Thymus (tissue), 11 donors: ENCODE measurements at regions not wholly inside any gene's neighbourhood (a gene's known extent, or its start where the extent isn't known, plus 50 kb on each side); places are given as distances from the start of the nearest gene placed in this dataset.
A peak's percentile ranks its signal among the peaks of the same experiment; 100 is the strongest.

Experiments used
- DNase-seq, 9 donors: peaks; one replicate each; pipeline ENCODE4 v3.0.0-alpha.2; 2013; ENCODE audit warnings: low spot score in 9 of 9, low read depth in 6 of 9, missing footprints in 1 of 9
- H3K27ac ChIP-seq, 2 donors: one replicate each; pipeline ENCODE4 v1.5.1; 2013; ENCODE audit warnings: control low read depth in 1 of 2, low read depth in 1 of 2, low read length in 1 of 2, mild to moderate bottlenecking in 1 of 2, moderate library complexity in 1 of 2
- H3K27me3 ChIP-seq, 2 donors: one replicate each; pipeline ENCODE4 v1.5.1; 2013; ENCODE audit warnings: low read length in 1 of 2; ENCODE audit not compliant: control insufficient read depth in 2 of 2, insufficient read depth in 1 of 2
- H3K36me3 ChIP-seq, 2 donors: one replicate each; pipeline ENCODE4 v1.5.1; 2013; ENCODE audit warnings: low read length in 1 of 2, mild to moderate bottlenecking in 1 of 2, moderate library complexity in 1 of 2; ENCODE audit not compliant: control insufficient read depth in 2 of 2, insufficient read depth in 2 of 2
- H3K4me1 ChIP-seq, 2 donors: one replicate each; pipeline ENCODE4 v1.5.1; 2013; ENCODE audit warnings: low read length in 2 of 2; ENCODE audit not compliant: control insufficient read depth in 2 of 2, insufficient read depth in 2 of 2
- H3K4me3 ChIP-seq, 2 donors: one replicate each; pipeline ENCODE4 v1.5.1; 2013; ENCODE audit warnings: low read length in 2 of 2, control low read depth in 1 of 2, mild to moderate bottlenecking in 1 of 2
- H3K9me3 ChIP-seq, 2 donors: one replicate each; pipeline ENCODE4 v1.5.1; 2013; ENCODE audit warnings: low read length in 1 of 2, mild to moderate bottlenecking in 1 of 2; ENCODE audit not compliant: control insufficient read depth in 2 of 2, insufficient read depth in 1 of 2
- WGBS: extraction: QIAGEN DNeasy Blood & Tissue Kit; methylation state at CpG from one replicate; pipeline ENCODE4 v1.1.7; 2013; 5-methylcytosine and 5-hydroxymethylcytosine counted together
- donor health status: healthy.

DNA sequence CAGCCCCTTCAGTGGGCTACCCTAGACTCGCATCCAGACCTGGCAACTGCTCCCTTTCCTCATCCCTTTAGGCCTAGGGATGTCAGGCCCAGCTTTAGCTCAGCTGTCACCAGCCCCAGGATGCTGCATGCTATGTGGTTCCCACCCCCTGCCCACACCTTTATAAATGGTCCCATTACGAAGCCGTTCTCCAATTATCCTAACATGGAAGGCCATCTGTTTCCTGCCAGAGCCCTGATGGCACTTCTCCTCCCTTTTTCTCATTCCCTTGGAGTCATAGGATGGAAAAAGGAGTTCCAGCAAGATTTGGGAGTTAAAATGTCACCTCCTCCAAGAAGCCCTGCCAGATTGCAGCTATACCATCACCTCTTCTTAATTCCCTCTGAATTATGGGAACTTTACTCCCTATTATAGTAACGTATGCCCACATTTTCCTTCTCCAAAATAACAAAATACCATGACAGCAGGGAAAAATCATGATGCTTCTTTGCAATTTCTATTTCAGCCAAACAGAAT is 205.0 kb upstream of the GRIK3 start:
- Histone ChIP-seq H3K9me3 (no peaks in the 10 kb centered on the region), H3K4me3 (no peak overlapping the region), H3K27me3 (peaks cover 0 to 2% of the 10 kb centered on the region in 2 donors), H3K36me3 (no peaks in the 10 kb centered on the region), H3K27ac (no peak overlapping the region), H3K4me1 (no peaks in the 10 kb centered on the region)
- 65% methylated on average over 4 of the region's 4 CpGs for WGBS
- no peak for DNase-seq

DNA sequence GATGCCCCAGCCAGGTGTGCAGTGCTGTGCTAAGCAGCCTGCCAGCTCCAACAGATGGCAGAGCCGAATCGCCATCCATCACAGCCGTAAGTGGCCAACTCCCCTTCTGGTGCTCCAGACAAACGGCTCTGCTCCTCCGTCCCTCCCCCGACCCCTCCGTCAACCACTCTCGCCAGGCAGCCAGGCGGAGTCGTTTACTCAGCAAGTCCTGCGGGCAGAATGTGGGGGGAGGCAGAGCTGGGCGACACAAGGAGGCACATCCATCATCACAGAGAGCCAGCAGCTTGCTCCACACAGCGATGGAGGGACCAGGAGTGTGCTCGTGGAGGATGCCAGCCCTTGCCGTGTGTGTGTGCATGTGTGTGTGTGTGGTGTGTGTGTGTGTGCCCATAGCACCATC is 206.6 kb upstream of the GRIK3 start:
- H3K4me3 ChIP-seq: no peak overlapping the region
- 49% methylated on average over 15 of the region's 15 CpGs for whole genome bisulfite sequencing
- DNase-seq: no peak
- H3K9me3 ChIP-seq: no peaks in the 10 kb centered on the region
- peaks cover 0 to 2% of the 10 kb centered on the region in 2 donors for H3K27me3 ChIP-seq
- no peak overlapping the region for H3K27ac ChIP-seq
- no peaks in the 10 kb centered on the region for H3K36me3 ChIP-seq
- no peaks in the 10 kb centered on the region for H3K4me1 ChIP-seq

DNA sequence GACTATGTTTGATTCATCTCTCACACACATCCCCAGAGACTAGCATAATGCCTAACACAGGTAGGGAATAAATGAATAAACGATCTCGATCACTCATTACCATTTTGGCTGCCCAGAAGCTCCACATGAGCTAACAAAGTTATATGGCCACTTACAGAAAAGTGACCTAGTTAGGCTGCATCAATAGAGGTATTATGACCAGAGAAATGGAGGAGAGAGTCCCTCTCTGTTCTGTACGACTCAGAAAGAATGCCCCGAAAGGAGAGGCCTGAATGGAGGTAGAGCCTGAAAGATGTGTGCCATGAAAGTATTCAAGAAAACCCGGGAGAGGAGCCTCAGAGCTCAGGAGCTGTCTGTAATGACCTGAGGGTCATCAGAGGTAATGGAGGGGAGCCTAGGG is 208.2 kb upstream of the GRIK3 start:
- Histone ChIP-seq H3K4me1 (no peaks in the 10 kb centered on the region), H3K27me3 (peaks cover 0 to 2% of the 10 kb centered on the region in 2 donors), H3K4me3 (no peak overlapping the region), H3K9me3 (no peaks in the 10 kb centered on the region), H3K36me3 (no peaks in the 10 kb centered on the region), H3K27ac (no peak overlapping the region)
- WGBS: 67% methylated on average over 5 of the region's 5 CpGs
- no peak for DNase-seq

DNA sequence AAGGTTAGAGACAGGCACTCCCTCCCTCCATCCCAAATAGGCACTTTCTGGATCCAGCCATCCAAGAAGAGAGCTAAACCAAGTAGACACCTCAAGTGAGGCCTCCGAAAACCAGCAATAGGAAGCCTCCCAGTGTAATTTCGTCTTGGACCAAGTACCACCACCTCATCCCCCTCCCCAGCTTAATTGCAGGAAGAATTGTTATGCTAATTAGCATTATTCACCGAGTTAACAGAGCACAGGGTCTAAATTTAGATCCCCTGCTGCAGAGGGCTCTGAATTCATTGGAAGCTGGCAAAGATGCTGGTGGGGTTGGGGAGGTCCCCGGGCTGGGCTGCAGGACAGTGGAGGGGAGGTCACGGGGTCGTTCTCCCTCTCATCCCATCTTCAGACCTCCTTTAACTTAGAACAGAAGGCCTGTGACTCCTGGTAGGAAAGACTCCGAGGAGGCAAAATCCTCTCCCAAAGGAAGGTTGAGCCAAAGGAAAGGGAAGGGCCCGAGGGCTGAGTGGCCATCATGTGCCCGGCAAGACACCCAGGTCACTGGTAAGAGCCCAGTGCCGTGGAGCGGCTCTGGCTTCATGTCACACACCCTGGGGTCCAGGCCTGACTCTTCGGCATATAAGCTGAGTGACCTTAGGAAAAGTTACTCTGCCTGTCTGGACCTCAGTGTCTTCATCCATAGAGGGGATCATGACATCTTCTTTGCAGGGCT is 209.2 kb upstream of the GRIK3 start:
- Histone ChIP-seq H3K27me3 (peaks cover 0 to 2% of the 10 kb centered on the region in 2 donors), H3K4me1 (no peaks in the 10 kb centered on the region), H3K4me3 (no peak overlapping the region), H3K9me3 (no peaks in the 10 kb centered on the region), H3K27ac (no peak overlapping the region), H3K36me3 (no peaks in the 10 kb centered on the region)
- DNase-seq: no peak
- 66% methylated on average over 12 of the region's 12 CpGs for WGBS

DNA sequence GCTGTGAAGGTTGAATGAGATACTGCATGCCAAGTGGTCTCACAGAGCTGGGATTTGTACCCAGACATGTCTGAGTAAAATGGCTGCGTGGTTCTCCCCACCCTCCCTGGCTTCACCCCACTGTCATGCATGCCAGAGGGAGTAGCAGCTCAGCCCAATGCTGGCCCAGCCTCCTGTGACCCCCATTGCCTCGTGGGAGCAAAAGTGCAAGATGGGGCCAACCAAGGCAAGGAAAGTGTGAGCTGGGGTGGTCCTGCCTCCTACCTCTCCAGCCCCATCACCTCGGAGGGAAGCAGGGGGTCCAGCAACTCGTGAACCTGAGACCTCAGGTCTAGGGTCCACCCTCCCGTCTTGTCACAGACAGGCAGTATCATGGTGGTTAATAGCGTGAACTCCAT is 209.8 kb upstream of the GRIK3 start:
- no peak for DNase-seq
- H3K4me1 ChIP-seq: no peaks in the 10 kb centered on the region
- H3K27me3 ChIP-seq: peaks cover 0 to 2% of the 10 kb centered on the region in 2 donors
- no peaks in the 10 kb centered on the region for H3K36me3 ChIP-seq
- WGBS: 85% methylated on average over 6 of the region's 6 CpGs
- no peaks in the 10 kb centered on the region for H3K9me3 ChIP-seq
- H3K27ac ChIP-seq: no peak overlapping the region
- no peak overlapping the region for H3K4me3 ChIP-seq

DNA sequence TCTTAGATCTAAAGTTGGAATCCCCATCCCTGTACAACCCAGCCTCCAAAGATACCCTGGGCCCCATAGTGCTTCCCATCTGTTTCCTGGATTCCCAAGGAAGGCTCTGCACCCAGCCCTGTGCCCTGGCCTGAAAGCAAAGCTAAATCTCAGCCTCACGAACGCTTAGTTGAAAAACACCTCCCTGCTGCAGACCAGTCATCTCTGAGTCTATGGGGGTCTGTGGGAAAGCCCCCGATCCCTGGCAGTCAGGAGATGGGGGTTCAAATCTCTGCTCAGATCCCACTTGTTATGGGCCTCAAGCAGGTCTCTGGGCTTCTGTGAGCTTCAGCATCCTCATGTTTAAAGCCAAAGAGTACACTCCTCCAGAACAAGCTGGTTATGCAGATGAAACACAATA is 210.5 kb upstream of the GRIK3 start:
- no peaks in the 10 kb centered on the region for H3K9me3 ChIP-seq
- DNase-seq: no peak
- H3K4me3 ChIP-seq: no peak overlapping the region
- no peak overlapping the region for H3K27ac ChIP-seq
- no peaks in the 10 kb centered on the region for H3K4me1 ChIP-seq
- no peaks in the 10 kb centered on the region for H3K36me3 ChIP-seq
- WGBS: 83% methylated on average over 3 of the region's 3 CpGs
- peaks cover 0 to 2% of the 10 kb centered on the region in 2 donors for H3K27me3 ChIP-seq

DNA sequence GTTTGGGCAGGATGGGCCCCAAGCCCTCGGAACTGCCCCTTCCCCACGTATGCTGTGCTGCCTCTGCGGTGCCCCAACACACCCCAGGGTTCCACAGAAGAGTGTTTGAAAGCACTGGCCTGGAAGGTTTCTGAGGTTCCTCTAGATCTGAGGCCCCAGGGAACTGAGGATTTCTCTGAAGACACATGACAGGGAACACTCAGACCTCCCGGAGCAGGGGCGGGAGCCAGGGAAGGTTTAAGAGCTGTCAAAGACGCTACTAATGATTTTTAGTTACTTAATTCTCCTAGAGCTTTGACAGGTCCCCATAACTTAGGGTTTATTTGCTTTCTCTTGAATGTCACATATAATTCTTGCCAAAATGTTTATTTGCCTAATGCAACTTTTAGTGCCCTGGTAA is 212.3 kb upstream of the GRIK3 start:
- Histone ChIP-seq H3K36me3 (no peaks in the 10 kb centered on the region), H3K27me3 (no peaks in the 10 kb centered on the region), H3K27ac (no peak overlapping the region), H3K9me3 (no peaks in the 10 kb centered on the region), H3K4me1 (no peaks in the 10 kb centered on the region), H3K4me3 (no peak overlapping the region)
- DNase-seq: no peak
- 78% methylated on average over 6 of the region's 6 CpGs for WGBS

DNA sequence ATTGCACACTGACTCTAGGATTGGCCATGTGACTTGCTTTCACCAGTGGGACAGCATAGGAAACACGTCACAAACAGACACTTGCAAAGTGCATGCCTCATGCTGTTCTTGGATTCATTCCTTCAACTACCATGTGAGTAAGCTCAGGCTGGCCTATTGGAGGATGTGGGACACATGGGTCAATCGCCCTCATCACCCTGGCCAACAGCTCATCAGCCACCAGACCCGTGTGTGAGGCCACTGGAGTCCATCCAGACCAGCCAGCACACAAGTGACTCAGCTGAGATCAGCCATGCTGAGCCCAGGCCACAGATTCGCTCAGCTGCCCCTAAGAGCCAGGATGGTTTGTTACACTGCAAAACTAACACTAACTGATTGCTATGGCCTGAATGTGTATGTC is 216.1 kb upstream of the GRIK3 start:
- no peak for DNase-seq
- H3K27me3 ChIP-seq: peaks cover 0 to 3% of the 10 kb centered on the region in 2 donors
- H3K4me3 ChIP-seq: no peak overlapping the region
- H3K4me1 ChIP-seq: no peaks in the 10 kb centered on the region
- 66% methylated on average over 4 of the region's 4 CpGs for WGBS
- no peaks in the 10 kb centered on the region for H3K9me3 ChIP-seq
- H3K27ac ChIP-seq: no peak overlapping the region
- H3K36me3 ChIP-seq: no peaks in the 10 kb centered on the region

DNA sequence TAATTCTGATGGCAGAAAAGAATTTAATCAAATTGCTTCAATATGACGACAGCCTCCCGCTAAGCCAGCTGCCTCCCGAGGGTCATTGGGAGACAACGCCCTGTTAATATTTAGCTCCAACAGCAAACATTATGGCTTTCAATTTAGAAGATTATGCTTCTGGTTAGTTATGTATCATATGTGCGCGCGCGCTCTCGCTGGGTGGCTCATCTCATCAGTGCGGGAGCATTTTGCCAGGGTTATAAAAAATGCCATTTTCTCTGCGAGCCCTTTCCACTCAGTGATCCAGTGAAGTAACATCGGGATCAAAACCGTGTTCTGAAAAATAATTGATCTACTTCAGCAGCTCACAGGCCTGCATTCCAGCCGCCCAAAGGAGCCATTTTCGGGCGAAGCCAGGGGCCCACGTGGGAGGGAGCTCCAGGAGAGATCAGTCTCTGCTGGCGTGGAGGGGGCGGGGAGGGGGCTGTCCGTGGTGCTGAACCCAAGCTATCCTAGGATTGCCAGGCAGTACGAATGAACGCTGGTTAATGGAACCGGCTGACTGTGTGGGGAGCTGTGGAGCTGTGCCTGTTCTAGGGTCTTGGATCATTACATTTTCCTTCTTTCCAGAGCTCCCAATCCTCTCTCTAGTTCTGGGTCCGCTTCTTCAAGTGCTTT is 219.1 kb upstream of the ZC3H12A start:
- H3K27ac ChIP-seq: no peak overlapping the region
- H3K4me1 ChIP-seq: no peaks in the 10 kb centered on the region
- DNase-seq: peak in 3 of 9 donors; percentile 6 to 16 (median 15)
- 29% methylated on average over 24 of the region's 24 CpGs for WGBS
- H3K4me3 ChIP-seq: no peak overlapping the region
- H3K9me3 ChIP-seq: no peaks in the 10 kb centered on the region
- peaks cover 0 to 6% of the 10 kb centered on the region in 2 donors for H3K27me3 ChIP-seq
- no peaks in the 10 kb centered on the region for H3K36me3 ChIP-seq
